ENCODE measurements at regions not wholly inside any gene's neighbourhood (a gene's known extent, or its start where the extent isn't known, plus 50 kb on each side); places are given as distances from the start of the nearest gene placed in this dataset.
A peak's percentile ranks its signal among the peaks of the same experiment; 100 is the strongest.

GRCh38 chr9:91488341-91488740, 64.7 kb upstream of the NFIL3 start:
- DNase-seq = no peak
- TF ChIP-seq CTCF (IDR thresholded peaks at IDR 0.05) = no peak; the same call in 1 of the 2 replicates
- Mint-ChIP-seq H3K9me3 (no peaks in the 10 kb centered on the region), H3K4me3 (no peak overlapping the region), H3K36me3 (ENCODE audit: low read depth) (peaks cover 5% of the 10 kb centered on the region; the same call in 1 of the 2 replicates), H3K27ac (peak overlapping the region; percentile 82), H3K27me3 (ENCODE audit: insufficient read depth) (no peaks in the 10 kb centered on the region; the same call in none of the 2 replicates), H3K4me1 (ENCODE audit: low read depth) (peaks cover 62% of the 10 kb centered on the region)

- peaks cover 5% of the 10 kb centered on the region; the same call in 1 of the 2 replicates for H3K36me3 Mint-ChIP-seq (ENCODE audit: low read depth)
- TF ChIP-seq CTCF (IDR thresholded peaks at IDR 0.05) = no peak
- H3K4me3 Mint-ChIP-seq = peak overlapping the region; percentile 58
- H3K9me3 Mint-ChIP-seq = no peaks in the 10 kb centered on the region
- H3K4me1 Mint-ChIP-seq (ENCODE audit: low read depth) = peaks cover 76% of the 10 kb centered on the region
- DNase-seq = peak; percentile 53
- no peaks in the 10 kb centered on the region; the same call in none of the 2 replicates for H3K27me3 Mint-ChIP-seq (ENCODE audit: insufficient read depth)
- H3K27ac Mint-ChIP-seq = peak overlapping the region; percentile 99
Observed at GRCh38 chr9:91486699-91487497, 63.3 kb upstream of the NFIL3 start.

DNA sequence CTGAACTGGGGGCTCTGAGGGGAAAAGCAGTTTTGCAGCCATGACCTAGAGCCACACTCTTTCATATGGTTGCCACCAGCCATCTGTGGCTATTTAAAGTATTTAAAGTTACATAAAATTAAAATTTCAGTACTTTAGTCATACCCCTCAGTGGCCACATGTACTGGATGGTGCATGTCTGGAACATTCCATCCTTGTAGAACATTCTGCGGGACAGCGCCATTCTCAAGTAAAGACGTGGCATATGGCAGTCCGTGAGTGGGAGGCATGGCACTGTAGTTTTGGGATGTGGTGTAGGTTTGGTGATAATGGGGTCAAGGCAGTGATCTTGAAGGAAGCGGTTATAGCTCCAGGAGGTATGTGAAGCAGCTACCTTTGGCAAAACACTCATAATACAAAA, 61.4 kb upstream of the NFIL3 start:
- no peaks in the 10 kb centered on the region for H3K9me3 Mint-ChIP-seq
- no peak overlapping the region for H3K4me3 Mint-ChIP-seq
- no peak for DNase-seq
- H3K27me3 Mint-ChIP-seq (ENCODE audit: insufficient read depth) = no peaks in the 10 kb centered on the region; the same call in none of the 2 replicates
- TF ChIP-seq CTCF (IDR thresholded peaks at IDR 0.05) = peak; percentile 17; the same call in 1 of the 2 replicates
- H3K27ac Mint-ChIP-seq = no peak overlapping the region; the same call in 1 of the 2 replicates
- H3K4me1 Mint-ChIP-seq (ENCODE audit: low read depth) = peaks cover 73% of the 10 kb centered on the region
- peaks cover 5% of the 10 kb centered on the region; the same call in 1 of the 2 replicates for H3K36me3 Mint-ChIP-seq (ENCODE audit: low read depth)

- Mint-ChIP-seq H3K4me1 (ENCODE audit: low read depth) (peaks cover 61% of the 10 kb centered on the region), H3K27me3 (ENCODE audit: insufficient read depth) (no peaks in the 10 kb centered on the region; the same call in 1 of the 2 replicates), H3K4me3 (peak overlapping the region; percentile 78; the same call in 1 of the 2 replicates), H3K27ac (peak overlapping the region; percentile 87), H3K9me3 (no peaks in the 10 kb centered on the region), H3K36me3 (ENCODE audit: low read depth) (peaks cover 5% of the 10 kb centered on the region; the same call in 1 of the 2 replicates)
- no peak for DNase-seq
- TF ChIP-seq CTCF (IDR thresholded peaks at IDR 0.05) = no peak
Observed at GRCh38 chr9:91483835-91484234, 60.2 kb upstream of the NFIL3 start.

- H3K27ac Mint-ChIP-seq = peak overlapping the region; percentile 87
- no peaks in the 10 kb centered on the region for H3K9me3 Mint-ChIP-seq
Observed at GRCh38 chr9:91483189-91483691, 59.6 kb upstream of the NFIL3 start.

More at GRCh38 chr9:91483189-91483691, 59.6 kb upstream of the NFIL3 start:
- Mint-ChIP-seq H3K36me3 (ENCODE audit: low read depth) (peaks cover 5% of the 10 kb centered on the region; the same call in 1 of the 2 replicates), H3K4me3 (peak overlapping the region; percentile 78), H3K27me3 (ENCODE audit: insufficient read depth) (no peaks in the 10 kb centered on the region; the same call in 1 of the 2 replicates), H3K4me1 (ENCODE audit: low read depth) (peaks cover 55% of the 10 kb centered on the region)
- TF ChIP-seq CTCF (IDR thresholded peaks at IDR 0.05) = no peak
- DNase-seq = peak; percentile 77
